Colonic mucosa (tissue), 4 donors: ENCODE measurements at regions not wholly inside any gene's neighbourhood (a gene's known extent, or its start where the extent isn't known, plus 50 kb on each side); places are given as distances from the start of the nearest gene placed in this dataset.

Experiments
- DNase-seq: peaks from one replicate; pipeline ENCODE4 v3.0.0-alpha.2; 2020
- H3K27ac ChIP-seq: fragments of 200-600 bp; one replicate; pipeline ENCODE4 v1.8.0; 2021
- H3K27me3 ChIP-seq: fragments of 200-600 bp; one replicate; pipeline ENCODE4 v1.8.0; 2021
- H3K36me3 ChIP-seq: fragments of 200-600 bp; one replicate; pipeline ENCODE4 v1.8.0; 2021
- H3K4me1 ChIP-seq: fragments of 200-600 bp; one replicate; pipeline ENCODE4 v1.8.0; 2021; ENCODE audit warnings: mild to moderate bottlenecking
- H3K4me3 ChIP-seq: fragments of 200-600 bp; one replicate; pipeline ENCODE4 v1.8.0; 2021
- H3K9ac ChIP-seq, 2 donors: one replicate each; pipeline ENCODE4 v1.7.0; 2013; ENCODE audit warnings: control low read depth in 2 of 2, low read depth in 2 of 2, low read length in 2 of 2
- H3K9me3 ChIP-seq: fragments of 200-600 bp; one replicate; pipeline ENCODE4 v1.8.0; 2021
- intact Hi-C: fragments of 100-400 bp; cut with DNase I; formaldehyde crosslinking; loops from one replicate; pipeline ENCODE4 v1.14.1; 2022
- TF ChIP-seq, protein P1 (sequence below): fragments of 200-600 bp; IDR thresholded peaks from one replicate; pipeline ENCODE4 v1.8.0; 2022; ENCODE audit warnings: antibody characterized with exemption, mild to moderate bottlenecking
- donor health status: healthy.
- donor health status: DM: no; HTN: no; CAD: no.
- donor health status: DM: no; HTN: no; CAD: no.

DNA sequence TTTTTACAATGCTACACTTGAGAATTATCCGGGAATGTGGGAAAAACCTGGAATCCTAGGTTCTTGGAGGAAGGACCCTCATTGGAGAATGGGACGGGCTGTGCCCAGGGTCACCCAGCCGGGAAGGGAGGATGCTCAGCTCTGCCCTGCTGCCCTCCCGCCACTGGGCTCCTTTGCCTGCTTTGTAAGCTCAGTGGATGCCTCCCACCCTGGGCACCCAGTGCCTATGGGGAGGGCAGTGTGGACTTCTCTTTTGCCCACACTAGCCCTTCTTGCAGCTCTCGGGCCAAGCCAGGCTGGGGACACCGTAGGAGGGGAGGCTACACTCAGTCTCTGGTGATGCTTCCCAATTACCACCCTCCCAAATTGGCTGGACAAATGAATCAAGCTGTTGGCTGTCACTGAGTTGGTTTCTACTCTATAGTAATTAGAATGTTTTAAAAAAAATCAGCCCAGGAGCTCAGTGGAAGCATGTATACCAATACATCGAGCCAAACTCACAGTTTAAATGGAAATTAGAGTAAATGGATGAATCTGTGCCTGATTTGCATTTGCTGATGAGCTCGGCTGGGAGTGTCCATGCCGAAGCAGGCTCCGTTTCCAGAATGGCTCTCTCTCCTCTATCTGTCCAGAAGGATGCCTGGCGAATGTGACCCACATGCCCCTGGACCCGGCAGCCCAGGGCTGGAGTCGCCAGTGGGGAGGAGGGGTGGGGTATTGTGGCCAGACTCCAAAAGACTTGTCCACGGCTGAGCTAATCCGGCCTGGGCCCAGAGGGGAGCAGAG, 317.0 kb downstream of the CTTN start:
- Histone ChIP-seq H3K9ac (no peak overlapping the region), H3K27me3 (no peaks in the 10 kb centered on the region), H3K4me1 (no peaks in the 10 kb centered on the region), H3K4me3 (no peak overlapping the region), H3K36me3 (no peaks in the 10 kb centered on the region), H3K27ac (no peak overlapping the region), H3K9me3 (no peaks in the 10 kb centered on the region)
- intact Hi-C loops, result no loop called here
- DNase-seq, result no peak
- TF ChIP-seq, protein P1, sequence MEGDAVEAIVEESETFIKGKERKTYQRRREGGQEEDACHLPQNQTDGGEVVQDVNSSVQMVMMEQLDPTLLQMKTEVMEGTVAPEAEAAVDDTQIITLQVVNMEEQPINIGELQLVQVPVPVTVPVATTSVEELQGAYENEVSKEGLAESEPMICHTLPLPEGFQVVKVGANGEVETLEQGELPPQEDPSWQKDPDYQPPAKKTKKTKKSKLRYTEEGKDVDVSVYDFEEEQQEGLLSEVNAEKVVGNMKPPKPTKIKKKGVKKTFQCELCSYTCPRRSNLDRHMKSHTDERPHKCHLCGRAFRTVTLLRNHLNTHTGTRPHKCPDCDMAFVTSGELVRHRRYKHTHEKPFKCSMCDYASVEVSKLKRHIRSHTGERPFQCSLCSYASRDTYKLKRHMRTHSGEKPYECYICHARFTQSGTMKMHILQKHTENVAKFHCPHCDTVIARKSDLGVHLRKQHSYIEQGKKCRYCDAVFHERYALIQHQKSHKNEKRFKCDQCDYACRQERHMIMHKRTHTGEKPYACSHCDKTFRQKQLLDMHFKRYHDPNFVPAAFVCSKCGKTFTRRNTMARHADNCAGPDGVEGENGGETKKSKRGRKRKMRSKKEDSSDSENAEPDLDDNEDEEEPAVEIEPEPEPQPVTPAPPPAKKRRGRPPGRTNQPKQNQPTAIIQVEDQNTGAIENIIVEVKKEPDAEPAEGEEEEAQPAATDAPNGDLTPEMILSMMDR, result no peak

DNA sequence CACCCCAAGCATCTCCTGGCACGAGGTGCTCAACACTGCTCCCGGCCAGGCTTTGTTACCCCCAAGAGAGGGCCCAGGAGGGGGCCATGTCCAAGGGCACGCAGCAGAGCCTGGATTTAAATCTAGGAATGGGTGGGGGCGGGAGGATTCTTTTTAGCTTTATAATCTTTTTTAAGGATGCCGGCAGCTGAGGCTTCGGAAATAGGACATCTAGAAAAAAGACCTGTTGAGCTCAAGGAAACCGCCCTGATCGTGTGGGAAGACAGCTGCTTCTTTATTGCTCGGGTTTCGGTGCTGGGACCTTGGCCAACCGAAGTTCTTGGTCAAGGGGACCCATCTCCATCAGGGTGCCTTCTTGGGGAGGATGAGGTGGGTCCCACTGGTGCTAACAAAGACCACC, 317.9 kb downstream of the CTTN start:
- Histone ChIP-seq H3K9ac (no peak overlapping the region), H3K4me1 (no peaks in the 10 kb centered on the region), H3K27ac (no peak overlapping the region), H3K9me3 (no peaks in the 10 kb centered on the region), H3K36me3 (no peaks in the 10 kb centered on the region), H3K27me3 (no peaks in the 10 kb centered on the region), H3K4me3 (no peak overlapping the region)
- intact Hi-C loops, result no loop called here
- TF ChIP-seq, protein P1, result no peak
- no peak for DNase-seq

DNA sequence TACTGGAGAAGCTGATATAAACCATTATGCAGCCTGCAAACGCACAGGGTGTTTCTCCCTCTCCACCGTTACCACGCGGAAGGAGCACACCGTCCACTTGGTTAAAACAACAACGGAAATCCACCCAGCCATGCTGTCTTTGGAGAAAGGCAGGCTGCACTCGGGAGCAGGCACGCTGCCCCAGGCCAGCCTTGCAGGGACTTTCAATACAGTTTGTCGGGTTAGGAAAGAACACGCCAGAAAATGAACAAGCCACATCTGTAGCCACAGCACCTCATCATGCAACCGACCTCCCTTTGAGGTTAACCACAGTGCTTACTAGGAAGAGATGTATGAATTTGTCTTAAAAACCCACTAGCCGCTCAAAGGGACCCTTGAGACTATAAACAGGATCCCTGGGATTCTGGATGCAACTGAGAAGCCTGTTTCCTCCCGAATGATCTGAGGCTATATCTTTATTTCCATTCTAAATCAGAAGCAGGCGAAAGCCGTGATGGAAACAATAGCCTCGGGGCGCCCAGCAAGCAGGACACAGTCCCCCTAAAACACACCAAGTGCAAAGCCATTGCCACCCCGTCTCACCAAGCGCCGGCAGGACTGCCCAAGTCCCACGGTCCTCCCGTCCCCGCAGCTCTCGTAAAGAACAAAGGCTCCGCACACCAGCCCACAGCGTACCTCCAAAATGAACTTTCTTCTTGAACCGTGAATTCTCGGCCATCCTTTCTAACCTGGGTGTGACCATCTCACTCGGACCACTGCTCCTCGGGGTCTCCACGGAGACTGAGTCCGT, 318.9 kb downstream of the CTTN start:
- DNase-seq, result no peak
- no peak overlapping the region for H3K9ac ChIP-seq
- intact Hi-C loops, result no loop called here
- H3K9me3 ChIP-seq, result no peaks in the 10 kb centered on the region
- no peaks in the 10 kb centered on the region for H3K4me1 ChIP-seq
- H3K4me3 ChIP-seq, result no peak overlapping the region
- TF ChIP-seq, protein P1, result no peak
- H3K27ac ChIP-seq, result no peak overlapping the region
- H3K36me3 ChIP-seq, result no peaks in the 10 kb centered on the region
- H3K27me3 ChIP-seq, result no peaks in the 10 kb centered on the region

DNA sequence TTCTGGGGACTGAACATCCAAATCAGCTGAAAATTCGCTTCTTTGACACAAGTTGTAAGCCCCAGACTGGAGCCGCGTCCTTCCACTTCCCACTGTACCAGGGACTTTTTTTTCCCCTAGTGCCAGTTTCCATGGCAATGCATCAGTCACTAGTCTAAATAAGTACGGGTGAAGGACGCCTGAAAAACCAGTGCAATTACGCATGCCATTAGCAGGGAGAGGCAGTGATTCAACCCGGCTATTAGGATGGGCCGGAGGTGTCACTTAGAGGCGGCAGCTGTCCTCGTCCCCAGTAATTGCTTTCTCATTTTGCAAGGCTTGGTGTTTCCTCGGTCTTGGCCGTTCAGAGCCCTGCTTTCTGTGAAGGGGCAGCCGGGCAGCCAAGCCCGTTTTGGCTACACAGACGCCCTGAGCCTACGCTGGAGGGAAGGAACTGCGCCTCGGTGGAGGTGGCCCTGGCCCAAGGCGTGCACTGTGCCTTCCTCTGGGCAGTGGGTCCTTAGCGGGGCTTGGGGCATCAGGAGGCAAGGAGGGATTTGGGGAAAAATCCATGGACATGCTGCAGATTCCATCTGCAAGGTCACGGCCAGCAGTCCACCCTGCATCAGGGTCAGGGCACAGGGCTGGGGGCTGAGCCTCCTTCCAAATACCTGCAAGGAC, 319.7 kb downstream of the CTTN start:
- H3K9ac ChIP-seq, result no peak overlapping the region
- no peak overlapping the region for H3K4me3 ChIP-seq
- H3K4me1 ChIP-seq, result no peaks in the 10 kb centered on the region
- no peaks in the 10 kb centered on the region for H3K9me3 ChIP-seq
- H3K27ac ChIP-seq, result no peak overlapping the region
- H3K36me3 ChIP-seq, result no peaks in the 10 kb centered on the region
- TF ChIP-seq, protein P1, result no peak
- no peaks in the 10 kb centered on the region for H3K27me3 ChIP-seq
- DNase-seq, result no peak
- intact Hi-C loops, result no loop called here

DNA sequence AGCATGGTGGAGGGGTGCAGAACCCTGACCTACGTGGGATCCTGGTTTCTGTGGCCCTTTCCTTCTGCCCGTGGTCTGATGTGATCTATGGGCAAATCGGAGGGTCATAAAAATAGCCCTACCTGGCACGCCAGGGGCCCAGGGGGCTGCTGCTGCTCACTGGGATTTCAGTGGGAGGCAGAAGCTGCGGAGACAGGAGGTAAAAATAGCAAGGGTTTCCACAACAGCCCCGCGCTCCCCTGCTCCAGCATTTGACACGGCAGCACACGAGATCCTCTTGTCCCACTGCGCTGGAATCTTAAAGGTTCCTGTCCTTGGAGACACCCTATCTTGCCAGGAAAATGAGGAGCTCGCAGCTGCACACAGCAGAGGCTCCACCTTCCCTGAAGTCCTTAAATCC, 321.2 kb downstream of the CTTN start:
- Histone ChIP-seq H3K9ac (no peak overlapping the region), H3K4me3 (no peak overlapping the region), H3K4me1 (no peaks in the 10 kb centered on the region), H3K9me3 (no peaks in the 10 kb centered on the region), H3K27ac (no peak overlapping the region), H3K27me3 (no peaks in the 10 kb centered on the region), H3K36me3 (no peaks in the 10 kb centered on the region)
- intact Hi-C loops, result no loop called here
- no peak for DNase-seq
- TF ChIP-seq, protein P1, result no peak
